ENCODE measurements at regions not wholly inside any gene's neighbourhood (a gene's known extent, or its start where the extent isn't known, plus 50 kb on each side); places are given as distances from the start of the nearest gene placed in this dataset.

- Histone ChIP-seq H3K27ac (no peak overlapping the region), H3F3A (ENCODE audit: insufficient read depth, low read depth) (no peaks in the 10 kb centered on the region), H3K79me2 (ENCODE audit: low read depth) (no peaks in the 10 kb centered on the region), H3K4me3 (no peak overlapping the region), H3K9me2 (ENCODE audit: insufficient read depth) (no peaks in the 10 kb centered on the region), H3K36me3 (ENCODE audit: low read depth) (no peaks in the 10 kb centered on the region), H4K20me1 (ENCODE audit: insufficient read depth) (no peaks in the 10 kb centered on the region), H2AFZ (no peak overlapping the region), H3K4me1 (replicated peaks; ENCODE audit: insufficient read depth) (no peaks in the 10 kb centered on the region), H3K9me3 (ENCODE audit: insufficient read depth, low read depth) (no peaks in the 10 kb centered on the region), H3K27me3 (ENCODE audit: insufficient read depth, low read depth) (no peaks in the 10 kb centered on the region), H3K4me2 (no peak overlapping the region)
- TF ChIP-seq EZH2 (IDR thresholded peaks at IDR 0.05; ENCODE audit: low read depth) = no peak
- no peak for TF ChIP-seq CTCF (conservative IDR thresholded peaks at IDR 0.05)
- no TSS peak for BruUV-seq (replicated peaks)
- peak in 1 of 2 experiments; percentile 25 for DNase-seq
- POLR2A ChIA-PET (ENCODE audit: unreplicated experiment) = no interaction called here
- intact Hi-C loops (cut with micrococcal nuclease; ENCODE audit: unreplicated experiment) = no loop called here
- CTCF ChIA-PET = no interaction called here
Observed at GRCh38 chr7:52857367-52857766, 178.1 kb upstream of the POM121L12 start.

- no peak for DNase-seq
- TF ChIP-seq EZH2 (IDR thresholded peaks at IDR 0.05; ENCODE audit: low read depth) (no peak), CTCF (conservative IDR thresholded peaks at IDR 0.05) (no peak)
- Histone ChIP-seq H4K20me1 (ENCODE audit: insufficient read depth) (no peaks in the 10 kb centered on the region), H2AFZ (no peak overlapping the region), H3K9me2 (ENCODE audit: insufficient read depth) (no peaks in the 10 kb centered on the region), H3K9me3 (ENCODE audit: insufficient read depth, low read depth) (peaks cover 3% of the 10 kb centered on the region; the same call in 1 of the 2 replicates), H3K79me2 (ENCODE audit: low read depth) (no peaks in the 10 kb centered on the region), H3K36me3 (ENCODE audit: low read depth) (no peaks in the 10 kb centered on the region), H3F3A (ENCODE audit: insufficient read depth, low read depth) (no peaks in the 10 kb centered on the region), H3K27ac (no peak overlapping the region), H3K4me3 (no peak overlapping the region), H3K27me3 (ENCODE audit: insufficient read depth, low read depth) (no peaks in the 10 kb centered on the region), H3K4me1 (replicated peaks; ENCODE audit: insufficient read depth) (no peaks in the 10 kb centered on the region), H3K4me2 (no peak overlapping the region)
- intact Hi-C loops (cut with micrococcal nuclease; ENCODE audit: unreplicated experiment) = no loop called here
- ChIA-PET POLR2A (ENCODE audit: unreplicated experiment) (no interaction called here), CTCF (no interaction called here)
- no TSS peak for BruUV-seq (replicated peaks)
Observed at GRCh38 chr7:52854681-52855080, 180.8 kb upstream of the POM121L12 start.

GRCh38 chr7:52851547-52851946 is 183.9 kb upstream of the POM121L12 start:
- CTCF ChIA-PET = no interaction called here
- Histone ChIP-seq H3K27ac (no peak overlapping the region), H2AFZ (no peak overlapping the region), H3K4me3 (no peak overlapping the region), H3K9me3 (ENCODE audit: insufficient read depth, low read depth) (peaks cover 3% of the 10 kb centered on the region; the same call in 1 of the 2 replicates), H3K9me2 (ENCODE audit: insufficient read depth) (no peaks in the 10 kb centered on the region), H3F3A (ENCODE audit: insufficient read depth, low read depth) (no peaks in the 10 kb centered on the region), H3K79me2 (ENCODE audit: low read depth) (no peaks in the 10 kb centered on the region), H4K20me1 (ENCODE audit: insufficient read depth) (no peaks in the 10 kb centered on the region), H3K36me3 (ENCODE audit: low read depth) (no peaks in the 10 kb centered on the region), H3K27me3 (ENCODE audit: insufficient read depth, low read depth) (no peaks in the 10 kb centered on the region), H3K4me1 (replicated peaks; ENCODE audit: insufficient read depth) (no peaks in the 10 kb centered on the region), H3K4me2 (no peak overlapping the region)
- no TSS peak for BruUV-seq (replicated peaks)
- POLR2A ChIA-PET (ENCODE audit: unreplicated experiment) = no interaction called here
- intact Hi-C loops (cut with micrococcal nuclease; ENCODE audit: unreplicated experiment) = no loop called here
- TF ChIP-seq EZH2 (IDR thresholded peaks at IDR 0.05; ENCODE audit: low read depth) (no peak), CTCF (conservative IDR thresholded peaks at IDR 0.05) (no peak)
- no peak for DNase-seq
